HG03354 (cell line): ENCODE measurements at regions not wholly inside any gene's neighbourhood (a gene's known extent, or its start where the extent isn't known, plus 50 kb on each side); places are given as distances from the start of the nearest gene placed in this dataset.

Experiments used
- ATAC-seq: cut with Tn5 transposase; IDR thresholded peaks from one replicate; pipeline ENCODE4 v1.9.1; 2021; ENCODE audit warnings: mild to moderate bottlenecking; ENCODE audit not compliant: unreplicated experiment, poor library complexity, severe bottlenecking

DNA sequence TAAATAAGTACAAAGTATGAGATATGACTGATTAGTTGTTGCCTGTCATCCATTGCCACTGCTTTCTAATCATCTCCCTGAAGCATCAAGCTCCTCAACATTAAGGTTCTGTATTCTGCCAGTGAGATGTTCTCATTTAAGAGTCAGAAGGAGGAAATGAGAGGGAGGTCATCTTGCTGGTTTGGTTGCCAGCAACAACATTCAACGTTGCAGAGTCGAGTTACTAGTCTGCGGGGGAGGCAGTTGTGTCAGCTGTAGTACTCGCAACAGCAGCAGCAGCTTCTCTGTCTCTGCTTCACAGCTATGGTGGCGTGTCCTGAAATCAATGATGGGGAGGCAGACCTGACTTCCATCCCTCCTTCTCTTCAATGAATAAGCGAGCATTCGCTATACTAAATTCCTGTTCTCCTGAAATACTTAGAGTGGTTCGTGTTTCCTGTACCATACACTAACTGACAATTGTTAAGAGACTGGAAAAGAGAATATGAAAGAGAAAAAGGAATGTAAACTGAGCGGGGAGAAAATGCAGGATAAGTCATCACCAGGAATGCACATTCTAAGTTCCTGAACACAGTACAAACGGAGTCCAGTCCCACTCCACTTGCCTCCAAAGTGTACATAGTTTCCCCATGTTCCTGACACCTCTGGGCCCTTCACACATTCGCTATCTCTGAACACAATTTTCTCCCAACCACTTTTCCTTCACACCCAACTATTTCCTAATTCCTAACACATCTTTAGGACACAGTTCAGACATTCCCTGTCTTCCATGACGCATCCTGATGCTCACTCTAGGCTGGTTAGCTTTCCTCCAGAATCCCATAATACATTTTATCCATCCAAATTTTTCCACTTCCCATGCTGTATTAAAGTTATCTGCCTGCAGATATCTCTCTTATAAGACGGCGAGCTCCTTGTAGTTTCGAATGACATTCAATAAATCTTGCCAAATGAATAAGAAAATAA, 263.0 kb downstream of the KLF12 start:
- no peak for ATAC-seq

DNA sequence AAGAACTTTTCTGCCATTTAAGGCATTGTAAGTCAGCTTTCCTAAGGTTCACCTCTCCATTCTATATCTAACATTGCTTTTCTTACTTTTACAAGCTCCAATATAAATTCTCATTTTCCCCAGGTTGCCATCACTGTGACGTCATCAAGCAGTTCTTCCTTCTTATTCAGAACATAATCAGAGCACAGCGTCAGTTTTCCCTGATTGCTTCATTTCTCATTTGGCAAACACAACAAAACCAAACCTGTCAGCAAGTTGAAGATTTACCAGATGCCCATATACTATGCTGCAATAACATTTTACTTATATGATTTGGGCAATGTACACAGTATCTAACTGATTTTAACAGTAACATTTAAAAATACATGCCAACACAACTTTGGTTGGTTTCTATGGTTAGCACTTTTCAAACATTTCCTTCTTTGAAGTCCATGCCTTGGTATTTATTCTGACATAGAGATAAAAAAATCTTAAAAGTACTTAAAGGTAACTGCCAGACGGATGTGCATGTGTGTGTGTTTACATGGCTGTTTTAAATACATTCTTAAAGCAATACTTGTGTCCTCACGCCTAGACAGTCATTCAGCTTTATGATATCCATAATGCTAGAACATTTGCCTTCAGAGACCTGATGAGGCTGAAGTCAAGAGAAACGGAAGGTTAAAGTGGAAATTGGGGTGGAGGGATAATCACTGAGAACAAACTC, 264.0 kb downstream of the KLF12 start:
- ATAC-seq: no peak

DNA sequence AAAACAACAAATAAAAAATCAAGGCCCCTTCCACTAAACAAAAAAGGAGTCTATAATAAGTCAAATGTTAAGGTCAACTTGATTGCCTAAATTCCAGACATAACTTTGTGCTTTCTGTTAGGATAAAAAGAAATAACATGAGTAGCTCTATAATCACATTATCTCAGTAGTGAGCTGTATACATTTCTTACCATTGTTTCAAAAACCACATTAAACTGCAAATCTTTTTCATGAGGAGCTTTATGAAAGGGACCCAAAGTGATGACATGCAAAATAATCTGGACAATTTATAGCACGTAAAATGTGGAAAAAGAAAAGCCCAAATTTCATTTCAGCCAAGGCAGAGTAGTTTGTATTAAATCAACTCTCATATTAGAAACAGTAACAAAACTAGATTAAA, 269.2 kb downstream of the KLF12 start:
- ATAC-seq: no peak

- ATAC-seq: no peak
Observed at GRCh38 chr13:73861136-73861535, 273.1 kb downstream of the KLF12 start.

DNA sequence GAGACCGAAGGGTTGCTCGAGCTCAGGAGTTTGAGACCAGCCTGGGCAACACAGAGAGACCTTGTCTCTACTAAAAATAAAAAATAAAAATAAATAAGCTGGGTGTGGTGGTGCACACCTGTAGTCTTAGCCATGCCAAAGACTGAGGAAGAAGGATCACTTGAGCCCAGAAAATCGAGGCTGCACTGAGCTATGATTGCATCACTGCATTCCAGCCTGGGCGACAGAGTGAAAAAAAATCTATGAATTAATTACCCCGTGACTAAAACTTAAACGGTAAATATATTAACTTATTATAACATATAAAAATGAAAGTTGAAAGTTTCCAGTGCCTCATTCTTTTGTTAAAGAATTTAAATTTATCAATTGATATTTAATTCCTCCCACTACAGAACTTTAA, 273.7 kb downstream of the KLF12 start:
- no peak for ATAC-seq

- ATAC-seq: no peak
Observed at GRCh38 chr13:73859841-73860240, 274.4 kb downstream of the KLF12 start.

DNA sequence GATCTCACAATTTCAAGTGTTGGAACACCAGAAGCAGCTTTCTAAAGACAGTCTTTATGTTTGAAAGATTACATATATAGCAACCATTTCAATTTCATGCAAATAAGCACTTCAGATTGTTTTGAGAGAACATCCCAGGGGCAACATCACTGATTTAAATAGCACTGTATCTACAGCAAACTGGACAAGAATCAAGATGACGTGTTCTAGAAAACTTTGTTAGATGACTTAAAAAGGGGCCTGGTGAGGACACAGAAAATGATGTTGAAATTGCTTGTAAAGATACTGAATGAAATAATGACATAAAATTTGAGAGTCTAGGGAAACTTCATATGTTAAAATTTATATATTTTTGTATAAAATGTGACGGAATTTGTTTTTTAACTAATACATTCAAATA, 277.1 kb downstream of the KLF12 start:
- ATAC-seq: no peak

DNA sequence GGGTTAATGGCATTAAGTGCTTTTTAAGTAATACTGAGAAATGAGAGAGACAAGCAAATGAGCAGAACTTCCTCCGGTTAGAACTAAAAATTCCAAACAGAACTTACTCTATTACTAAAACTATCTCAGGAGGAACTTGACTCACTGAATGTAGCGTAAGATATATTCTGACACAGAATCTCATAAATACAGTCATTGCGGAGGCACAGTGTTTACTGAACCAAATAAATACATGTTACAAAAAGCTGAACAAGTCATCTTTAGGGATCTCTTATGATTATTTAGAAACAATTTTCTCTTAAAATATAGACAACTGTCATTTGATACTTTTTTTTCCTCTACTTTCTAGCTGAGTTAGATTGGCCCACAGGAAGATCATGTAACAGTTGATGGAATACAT, 283.1 kb downstream of the KLF12 start:
- peak; percentile 46 for ATAC-seq

GRCh38 chr13:73850104-73850873, 283.9 kb downstream of the KLF12 start:
- no peak for ATAC-seq

- ATAC-seq: no peak
Observed at GRCh38 chr13:73849292-73849691, 284.9 kb downstream of the KLF12 start.

- no peak for ATAC-seq
Observed at GRCh38 chr13:73844986-73845385, 289.2 kb downstream of the KLF12 start.

DNA sequence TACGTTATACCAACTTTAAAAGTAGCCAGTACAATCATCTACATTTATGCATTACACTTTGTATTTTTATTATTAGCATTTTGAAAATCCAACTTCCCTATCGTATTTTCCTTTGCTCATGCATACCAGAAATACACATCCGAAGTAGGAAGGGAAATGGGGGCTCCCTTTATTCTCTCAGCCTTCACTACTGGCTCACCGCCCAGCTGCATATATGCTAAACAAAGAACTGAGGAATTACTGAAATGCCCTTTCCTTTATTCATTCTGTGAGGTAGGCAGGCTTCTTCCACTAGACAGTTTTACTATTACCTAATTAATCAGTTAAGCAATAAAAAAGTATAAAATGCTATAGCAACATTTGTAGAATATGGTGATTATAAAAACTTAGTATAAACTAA, 291.6 kb downstream of the KLF12 start:
- no peak for ATAC-seq

DNA sequence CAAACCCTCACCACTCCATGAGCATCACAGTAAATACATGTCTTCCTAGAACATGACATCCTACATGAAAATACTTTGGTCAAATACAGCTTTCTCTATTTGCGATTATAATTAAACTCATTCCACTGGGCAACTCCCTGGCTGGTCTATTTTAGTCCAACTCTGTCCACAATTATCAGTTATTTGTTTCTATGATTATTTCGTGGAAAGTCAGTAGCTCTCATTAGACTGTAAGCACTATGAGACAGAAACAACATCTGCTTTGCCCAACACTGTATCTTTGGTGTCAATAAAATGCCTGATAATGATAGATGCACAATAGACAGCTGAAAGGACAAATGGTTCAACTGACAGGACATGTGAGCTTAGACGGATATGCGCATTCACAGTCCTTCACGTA, 292.0 kb downstream of the KLF12 start:
- ATAC-seq: no peak

DNA sequence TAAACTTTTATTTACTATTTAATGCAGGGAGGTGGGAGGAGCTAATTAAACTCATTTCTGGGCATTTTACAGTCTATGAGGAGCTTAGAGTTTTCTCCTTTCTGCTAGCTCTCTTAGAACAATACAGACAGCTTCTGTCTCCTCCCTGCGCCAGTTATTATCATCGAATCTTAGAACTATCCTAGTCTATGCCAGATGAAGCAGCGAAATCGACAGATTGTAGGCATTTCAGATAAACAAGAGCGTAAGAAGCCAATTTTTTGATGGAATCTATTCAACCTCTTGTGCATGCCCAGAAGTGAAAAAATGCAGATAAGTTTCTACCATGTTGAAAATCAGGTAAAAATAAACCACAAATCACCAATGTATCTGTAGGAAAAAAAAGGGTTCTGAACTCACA, 297.1 kb downstream of the KLF12 start:
- ATAC-seq: no peak

- ATAC-seq: peak; percentile 74
Observed at GRCh38 chr13:73835138-73835721, 299.0 kb downstream of the KLF12 start.

DNA sequence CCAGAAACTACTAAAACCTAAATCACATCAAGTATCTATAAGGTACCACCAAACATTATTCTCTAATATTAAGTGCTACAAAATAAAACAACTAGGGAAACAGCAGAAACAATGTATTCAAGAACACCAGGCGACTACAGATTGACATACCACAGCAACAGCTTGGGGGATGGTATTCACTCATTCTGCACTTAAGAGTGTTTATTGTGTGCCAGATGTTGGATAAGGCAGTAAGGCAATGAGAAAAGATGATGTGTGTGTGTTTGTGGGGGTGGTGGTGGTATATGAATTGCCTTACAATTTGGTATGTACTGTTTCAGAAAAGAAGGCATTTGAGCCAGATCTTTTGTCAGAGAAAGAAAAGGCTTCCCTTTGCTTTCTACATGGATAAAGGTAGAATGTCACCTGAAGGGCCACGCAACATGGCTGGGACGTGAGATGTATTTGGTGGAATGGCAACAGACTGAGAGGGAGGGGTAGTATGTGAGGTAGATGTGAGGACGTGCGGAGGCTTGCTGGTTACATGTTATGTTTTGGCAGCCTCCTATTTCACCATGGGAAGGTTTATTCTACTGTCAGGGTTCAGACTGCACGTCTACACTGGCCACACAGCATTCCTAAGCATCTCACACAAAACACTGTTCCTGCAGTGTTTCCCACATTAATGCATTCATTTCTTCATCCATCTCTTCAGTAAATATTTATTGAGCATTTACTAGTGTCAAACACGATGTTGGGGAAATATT, 300.7 kb downstream of the KLF12 start:
- no peak for ATAC-seq

- ATAC-seq: no peak
Observed at GRCh38 chr13:73832825-73833224, 301.4 kb downstream of the KLF12 start.

- no peak for ATAC-seq
Observed at GRCh38 chr13:73832128-73832588, 302.0 kb downstream of the KLF12 start.

GRCh38 chr13:73829416-73829815, 304.8 kb downstream of the KLF12 start:
- no peak for ATAC-seq
